ENCODE measurements at regions not wholly inside any gene's neighbourhood (a gene's known extent, or its start where the extent isn't known, plus 50 kb on each side); places are given as distances from the start of the nearest gene placed in this dataset.

GRCh38 chr6:132096245-132096644 is 145.1 kb upstream of the CCN2 start:
- in situ Hi-C loops (cut with MboI), result no loop called here
- H3K9me3 ChIP-seq (replicated peaks; ENCODE audit: control insufficient read depth, insufficient read depth, low read length), result no peaks in the 10 kb centered on the region
- H3K27me3 ChIP-seq (replicated peaks in 1 of 2; ENCODE audit: control insufficient read depth in 2 of 2, insufficient read depth in 2 of 2, low read length in 1 of 2), result no peaks in the 10 kb centered on the region
- ChIA-PET SMC1A (ENCODE audit: uncharacterized antibody, unreplicated experiment) (no interaction called here), POLR2A (no interaction called here), RAD21 (ENCODE audit: unreplicated experiment) (no interaction called here), CTCF (no interaction called here)
- no peak for ATAC-seq
- H3K4me3 ChIP-seq, result no peak overlapping the region
- H4K20me1 ChIP-seq (ENCODE audit: control insufficient read depth, insufficient read depth), result no peaks in the 10 kb centered on the region
- H2AFZ ChIP-seq (ENCODE audit: control insufficient read depth, low read depth, low read length), result no peak overlapping the region
- H3K36me3 ChIP-seq (ENCODE audit: control insufficient read depth in 2 of 2, insufficient read depth in 2 of 2, low read length in 1 of 2), result no peaks in the 10 kb centered on the region
- BruUV-seq (replicated peaks), result no TSS peak
- no peak overlapping the region for H3K4me2 ChIP-seq (ENCODE audit: control insufficient read depth, insufficient read depth)
- TF ChIP-seq STAT3 (IDR thresholded peaks at IDR 0.05; ENCODE audit: low read depth, low read length), result no peak
- no peak overlapping the region for H3K9ac ChIP-seq (ENCODE audit: control insufficient read depth, insufficient read depth, low read length)
- intact Hi-C loops (cut with micrococcal nuclease; ENCODE audit: unreplicated experiment), result no loop called here
- FAIRE-seq, result no peak
- WGBS (ENCODE audit: insufficient coverage, insufficient replicate concordance, low lambda C conversion rate, missing lambda C conversion rate), result 20% methylated on average over 3 of the region's 3 CpGs
- H3K4me1 ChIP-seq (ENCODE audit: control insufficient read depth, insufficient read depth, low read length), result no peaks in the 10 kb centered on the region
- no peak for DNase-seq (ENCODE audit: low read depth, low spot score)
- no peaks in the 10 kb centered on the region for H3K79me2 ChIP-seq (ENCODE audit: control insufficient read depth, insufficient read depth, low read length)
- no peak overlapping the region for H3K27ac ChIP-seq (ENCODE audit: control insufficient read depth, insufficient read depth)

DNA sequence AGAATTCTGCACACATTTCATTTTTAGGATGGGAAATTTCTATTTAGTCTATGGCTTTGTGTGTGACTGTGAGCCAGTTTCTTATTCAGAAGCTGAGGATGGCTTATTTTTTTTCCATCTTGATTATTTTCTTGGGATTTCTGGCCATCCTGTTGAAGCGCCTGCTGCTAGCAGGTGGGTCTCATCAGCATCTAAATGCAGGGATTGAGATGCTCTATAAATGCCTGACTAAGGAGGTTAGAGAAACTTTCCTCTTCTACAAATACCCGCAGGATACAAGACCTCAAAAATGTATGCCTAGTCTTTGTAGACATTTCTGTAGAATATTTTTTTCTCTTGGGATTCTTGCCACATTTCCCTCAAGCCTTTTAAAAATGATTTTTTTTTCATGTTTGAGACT is 138.0 kb upstream of the CCN2 start:
- intact Hi-C loops (cut with micrococcal nuclease; ENCODE audit: unreplicated experiment) (no loop called here), in situ Hi-C loops (cut with MboI) (no loop called here)
- Histone ChIP-seq H3K27me3 (replicated peaks in 1 of 2; ENCODE audit: control insufficient read depth in 2 of 2, insufficient read depth in 2 of 2, low read length in 1 of 2) (no peaks in the 10 kb centered on the region), H3K9ac (ENCODE audit: control insufficient read depth, insufficient read depth, low read length) (no peak overlapping the region), H3K9me3 (replicated peaks; ENCODE audit: control insufficient read depth, insufficient read depth, low read length) (no peaks in the 10 kb centered on the region), H4K20me1 (ENCODE audit: control insufficient read depth, insufficient read depth) (no peaks in the 10 kb centered on the region), H3K4me3 (no peak overlapping the region), H3K4me2 (ENCODE audit: control insufficient read depth, insufficient read depth) (no peak overlapping the region), H3K36me3 (ENCODE audit: control insufficient read depth in 2 of 2, insufficient read depth in 2 of 2, low read length in 1 of 2) (no peaks in the 10 kb centered on the region), H3K27ac (ENCODE audit: control insufficient read depth, insufficient read depth) (no peak overlapping the region), H3K4me1 (ENCODE audit: control insufficient read depth, insufficient read depth, low read length) (peaks cover 8% of the 10 kb centered on the region), H2AFZ (ENCODE audit: control insufficient read depth, low read depth, low read length) (no peak overlapping the region), H3K79me2 (ENCODE audit: control insufficient read depth, insufficient read depth, low read length) (no peaks in the 10 kb centered on the region)
- 21% methylated on average over 2 of the region's 2 CpGs for WGBS (ENCODE audit: insufficient coverage, insufficient replicate concordance, low lambda C conversion rate, missing lambda C conversion rate)
- ChIA-PET POLR2A (no interaction called here), CTCF (no interaction called here), RAD21 (ENCODE audit: unreplicated experiment) (no interaction called here), SMC1A (ENCODE audit: uncharacterized antibody, unreplicated experiment) (no interaction called here)
- ATAC-seq, result no peak
- no peak for DNase-seq (ENCODE audit: low read depth, low spot score)
- BruUV-seq (replicated peaks), result no TSS peak
- TF ChIP-seq POU2F2 (IDR thresholded peaks at IDR 0.05; ENCODE audit: borderline replicate concordance, low read depth, low read length), result no peak
- FAIRE-seq, result no peak

Measured in GM12878 (cell line).